Prostate gland (tissue), 2 donors: ENCODE measurements at regions not wholly inside any gene's neighbourhood (a gene's known extent, or its start where the extent isn't known, plus 50 kb on each side); places are given as distances from the start of the nearest gene placed in this dataset.

Experiments used
- POLR2A ChIP-seq: fragments of 450-650 bp; IDR thresholded peaks from one replicate; pipeline ENCODE4 v1.6.1; 2016; ENCODE audit warnings: antibody characterized with exemption, mild to moderate bottlenecking
- POLR2AphosphoS5 ChIP-seq: sonication (generic); formaldehyde crosslinking; IDR thresholded peaks from one replicate; pipeline ENCODE4 v1.6.1; 2017; ENCODE audit warnings: antibody characterized with exemption
- TF ChIP-seq, protein P1 (sequence below), 4 experiments: fragments of 200-600 bp in 2 of 4; fragments of 450-650 bp in 2 of 4; sonication (generic) in 2 of 4; IDR thresholded peaks; 1 replicate in 3 of 4; 2 replicates in 1 of 4; pipeline ENCODE4 v1.5.1; 2016 to 2019; ENCODE audit warnings: antibody characterized with exemption in 4 of 4, mild to moderate bottlenecking in 2 of 4, moderate library complexity in 2 of 4

DNA sequence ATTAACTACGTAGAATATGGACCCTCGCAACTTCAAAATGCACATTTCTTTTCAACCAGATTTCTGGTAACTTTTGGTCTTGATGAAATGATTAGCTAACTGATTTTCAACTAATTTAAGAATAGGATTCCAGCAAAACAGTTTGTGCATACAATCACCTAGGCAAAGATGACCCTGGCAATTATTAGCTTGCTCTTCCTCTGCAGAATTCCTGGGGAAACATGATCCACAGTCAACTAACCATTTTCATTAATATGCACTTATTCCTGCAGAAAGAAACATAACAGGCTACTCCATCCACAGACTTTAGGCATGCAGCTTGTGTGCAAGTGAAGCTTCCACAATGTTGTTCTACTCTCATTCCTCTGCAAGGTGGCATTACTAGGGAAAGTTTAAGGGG is 1150.8 kb upstream of the FANCL start:
- TF ChIP-seq POLR2AphosphoS5 (no peak), POLR2A (no peak)
- TF ChIP-seq, protein P1, sequence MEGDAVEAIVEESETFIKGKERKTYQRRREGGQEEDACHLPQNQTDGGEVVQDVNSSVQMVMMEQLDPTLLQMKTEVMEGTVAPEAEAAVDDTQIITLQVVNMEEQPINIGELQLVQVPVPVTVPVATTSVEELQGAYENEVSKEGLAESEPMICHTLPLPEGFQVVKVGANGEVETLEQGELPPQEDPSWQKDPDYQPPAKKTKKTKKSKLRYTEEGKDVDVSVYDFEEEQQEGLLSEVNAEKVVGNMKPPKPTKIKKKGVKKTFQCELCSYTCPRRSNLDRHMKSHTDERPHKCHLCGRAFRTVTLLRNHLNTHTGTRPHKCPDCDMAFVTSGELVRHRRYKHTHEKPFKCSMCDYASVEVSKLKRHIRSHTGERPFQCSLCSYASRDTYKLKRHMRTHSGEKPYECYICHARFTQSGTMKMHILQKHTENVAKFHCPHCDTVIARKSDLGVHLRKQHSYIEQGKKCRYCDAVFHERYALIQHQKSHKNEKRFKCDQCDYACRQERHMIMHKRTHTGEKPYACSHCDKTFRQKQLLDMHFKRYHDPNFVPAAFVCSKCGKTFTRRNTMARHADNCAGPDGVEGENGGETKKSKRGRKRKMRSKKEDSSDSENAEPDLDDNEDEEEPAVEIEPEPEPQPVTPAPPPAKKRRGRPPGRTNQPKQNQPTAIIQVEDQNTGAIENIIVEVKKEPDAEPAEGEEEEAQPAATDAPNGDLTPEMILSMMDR (IDR thresholded peaks at IDR 0.05), result no peak
